ENCODE measurements at regions not wholly inside any gene's neighbourhood (a gene's known extent, or its start where the extent isn't known, plus 50 kb on each side); places are given as distances from the start of the nearest gene placed in this dataset.

- no peak for DNase-seq
Measured at GRCh38 chr17:69764146-69764545, 310.9 kb upstream of the KCNJ16 start.

GRCh38 chr17:69769050-69769449, 306.0 kb upstream of the KCNJ16 start:
- no peak for DNase-seq

- no peak for DNase-seq
Measured at GRCh38 chr17:69773081-69773480, 301.9 kb upstream of the KCNJ16 start.

- DNase-seq = no peak
Measured at GRCh38 chr17:69779378-69780214, 295.4 kb upstream of the KCNJ16 start.

- no peak for DNase-seq
Measured at GRCh38 chr17:69783865-69784264, 291.2 kb upstream of the KCNJ16 start.

- DNase-seq = no peak
Measured at GRCh38 chr17:69788957-69789356, 286.1 kb upstream of the KCNJ16 start.

GRCh38 chr17:69796078-69796477, 278.9 kb upstream of the KCNJ16 start:
- peak; percentile 95 for DNase-seq

GRCh38 chr17:69800870-69801269, 274.2 kb upstream of the KCNJ16 start:
- no peak for DNase-seq

GRCh38 chr17:69801368-69801767, 273.7 kb upstream of the KCNJ16 start:
- DNase-seq = no peak

- no peak for DNase-seq
Measured at GRCh38 chr17:69802045-69802740, 272.8 kb upstream of the KCNJ16 start.

- DNase-seq = no peak
Measured at GRCh38 chr17:69809331-69809730, 265.7 kb upstream of the KCNJ16 start.

- DNase-seq = no peak
Measured at GRCh38 chr17:69810326-69810965, 264.6 kb upstream of the KCNJ16 start.

- DNase-seq = no peak
Measured at GRCh38 chr17:69812240-69812837, 262.7 kb upstream of the KCNJ16 start.

- no peak for DNase-seq
Measured at GRCh38 chr17:69814031-69814430, 261.0 kb upstream of the KCNJ16 start.

- DNase-seq = peak; percentile 40
Measured at GRCh38 chr17:69815406-69815805, 259.6 kb upstream of the KCNJ16 start.

- DNase-seq = no peak
Measured at GRCh38 chr17:69818467-69818866, 256.6 kb upstream of the KCNJ16 start.

GRCh38 chr17:69819316-69820087, 255.5 kb upstream of the KCNJ16 start:
- DNase-seq = no peak

GRCh38 chr17:69820876-69821473, 254.1 kb upstream of the KCNJ16 start:
- no peak for DNase-seq

GRCh38 chr17:69822314-69822875, 252.6 kb upstream of the KCNJ16 start:
- DNase-seq = no peak

GRCh38 chr17:69828087-69828486, 246.9 kb upstream of the KCNJ16 start:
- peak; percentile 23 for DNase-seq

- no peak for DNase-seq
Measured at GRCh38 chr17:69834494-69834893, 240.5 kb upstream of the KCNJ16 start.
